IMR-90 (cell line): ENCODE measurements at regions not wholly inside any gene's neighbourhood (a gene's known extent, or its start where the extent isn't known, plus 50 kb on each side); places are given as distances from the start of the nearest gene placed in this dataset.

Experiments used
- ATAC-seq: fragments of 200-7000 bp; cut with Tn5 transposase; 2 replicates; pipeline ENCODE4 v1.9.1; 2020; ENCODE audit warnings: low read depth, mild to moderate bottlenecking, moderate library complexity
- BruUV-seq: library from RNA; stranded (reverse); fragments of 400-500 nt; replicated peaks from 2 replicates; lab custom pipeline; 2021; lab: Mats Ljungman, UMichigan
- CTCF ChIA-PET: fragments of 300-600 bp; formaldehyde crosslinking; extraction: SDS; loops from one replicate; lab custom pipeline; 2021; ENCODE audit warnings: antibody characterized with exemption; lab: Yijun Ruan, JAX
- POLR2A ChIA-PET: fragments of 300-600 bp; sonication (Branson Sonifier 250); formaldehyde crosslinking; loops from one replicate; lab custom pipeline; 2022; ENCODE audit warnings: antibody characterized with exemption; ENCODE audit not compliant: unreplicated experiment; lab: Charles Lee
- DNase-seq: peaks from one replicate; pipeline ENCODE4 v3.0.0; 2013
- H2AFZ ChIP-seq: replicated peaks from 2 replicates; pipeline ENCODE3; 2013; ENCODE audit warnings: low read length, mild to moderate bottlenecking; ENCODE audit not compliant: poor library complexity
- H2AK5ac ChIP-seq: 2 replicates; pipeline ENCODE4 v1.6.1; 2013; ENCODE audit warnings: low read depth, low read length, inconsistent platforms
- H2AK9ac ChIP-seq: replicated peaks from 2 replicates; pipeline ENCODE3; 2013; ENCODE audit warnings: mild to moderate bottlenecking, low read depth, low read length, moderate library complexity; ENCODE audit not compliant: poor library complexity
- H2BK120ac ChIP-seq: 2 replicates; pipeline ENCODE4 v1.6.1; 2013; ENCODE audit warnings: low read depth, low read length, inconsistent platforms
- H2BK15ac ChIP-seq: 3 replicates; pipeline ENCODE4 v1.6.1; 2013; ENCODE audit warnings: low read depth, low read length, inconsistent platforms
- H2BK20ac ChIP-seq: 2 replicates; pipeline ENCODE4 v1.6.1; 2013; ENCODE audit warnings: low read depth, mild to moderate bottlenecking, inconsistent platforms, low read length, moderate library complexity
- H2BK5ac ChIP-seq: 2 replicates; pipeline ENCODE4 v1.6.1; 2013; ENCODE audit warnings: mild to moderate bottlenecking, low read depth, low read length, inconsistent platforms; ENCODE audit not compliant: poor library complexity, severe bottlenecking
- H3K14ac ChIP-seq: replicated peaks from 2 replicates; pipeline ENCODE4 v1.6.1; 2013; ENCODE audit warnings: low read depth, low read length, inconsistent platforms
- H3K18ac ChIP-seq: 2 replicates; pipeline ENCODE4 v1.6.1; 2013; ENCODE audit warnings: low read depth, low read length, control low read depth
- H3K23ac ChIP-seq: 2 replicates; pipeline ENCODE4 v1.6.1; 2013; ENCODE audit warnings: low read depth, low read length, inconsistent platforms
- H3K27ac ChIP-seq: 2 replicates; pipeline ENCODE4 v1.5.1; 2013; ENCODE audit warnings: mild to moderate bottlenecking, control low read depth, low read length; ENCODE audit not compliant: insufficient read depth
- H3K27me3 ChIP-seq: 2 replicates; pipeline ENCODE4 v1.6.1; 2013; ENCODE audit warnings: low read length; ENCODE audit not compliant: control insufficient read depth, insufficient read depth
- H3K36me3 ChIP-seq: 2 replicates; pipeline ENCODE4 v1.6.1; 2013; ENCODE audit warnings: low read length, mixed read lengths; ENCODE audit not compliant: control insufficient read depth, insufficient read depth
- H3K4ac ChIP-seq: 2 replicates; pipeline ENCODE4 v1.6.1; 2013; ENCODE audit warnings: low read depth, low read length, inconsistent platforms
- H3K4me1 ChIP-seq: 2 replicates; pipeline ENCODE4 v1.6.1; 2013; ENCODE audit warnings: low read length, mixed read lengths; ENCODE audit not compliant: control insufficient read depth, insufficient read depth
- H3K4me2 ChIP-seq: 2 replicates; pipeline ENCODE4 v1.6.1; 2013; ENCODE audit warnings: low read depth, mild to moderate bottlenecking, control low read depth, low read length, moderate library complexity
- H3K4me3 ChIP-seq: 2 replicates; pipeline ENCODE4 v1.5.1; 2013; ENCODE audit warnings: low read depth, mild to moderate bottlenecking, control low read depth, low read length, moderate library complexity; ENCODE audit not compliant: insufficient read depth
- H3K56ac ChIP-seq: 2 replicates; pipeline ENCODE4 v1.6.1; 2013; ENCODE audit warnings: low read length, inconsistent platforms; ENCODE audit not compliant: insufficient read depth; ENCODE audit errors: extremely low read depth
- H3K79me1 ChIP-seq, 2 experiments: 2 replicates each; pipeline ENCODE4 v1.6.1; 2013; ENCODE audit warnings: low read length in 2 of 2, inconsistent platforms in 1 of 2, low read depth in 1 of 2
- H3K9ac ChIP-seq: 2 replicates; pipeline ENCODE4 v1.6.1; 2013; ENCODE audit warnings: low read depth, low read length, control low read depth
- H3K9me1 ChIP-seq: 2 replicates; pipeline ENCODE4 v1.6.1; 2013; ENCODE audit warnings: low read length, inconsistent platforms; ENCODE audit not compliant: insufficient read depth
- H3K9me3 ChIP-seq: 2 replicates; pipeline ENCODE4 v1.6.1; 2013; ENCODE audit warnings: low read length; ENCODE audit not compliant: control insufficient read depth, insufficient read depth
- H4K20me1 ChIP-seq: 2 replicates; pipeline ENCODE4 v1.6.1; 2013; ENCODE audit warnings: low read length, inconsistent platforms; ENCODE audit not compliant: insufficient read depth
- H4K5ac ChIP-seq: 2 replicates; pipeline ENCODE4 v1.6.1; 2013; ENCODE audit warnings: mild to moderate bottlenecking, low read depth, low read length, control low read depth
- H4K8ac ChIP-seq, 2 experiments: 2 replicates each; pipeline ENCODE4 v1.6.1; 2013; ENCODE audit warnings: low read depth in 2 of 2, low read length in 2 of 2, control low read depth in 1 of 2, inconsistent platforms in 1 of 2
- H4K91ac ChIP-seq: 2 replicates; pipeline ENCODE4 v1.6.1; 2013; ENCODE audit warnings: low read depth, low read length, inconsistent platforms; ENCODE audit not compliant: insufficient read depth
- BHLHE40 ChIP-seq: fragments of 150-350 bp; IDR thresholded peaks from 2 replicates; pipeline ENCODE4 v1.6.1; 2016; ENCODE audit warnings: mild to moderate bottlenecking, low read depth, low read length
- CEBPB ChIP-seq: IDR thresholded peaks from 2 replicates; pipeline ENCODE4 v1.6.1; 2012; ENCODE audit warnings: low read depth, low read length, improper control_type of control experiment
- FOS ChIP-seq: fragments of 150-350 bp; IDR thresholded peaks from 2 replicates; pipeline ENCODE4 v1.6.1; 2016; ENCODE audit warnings: low read depth, low read length
- MAFK ChIP-seq: IDR thresholded peaks from 2 replicates; pipeline ENCODE4 v1.6.1; 2012; ENCODE audit warnings: low read depth, low read length, improper control_type of control experiment
- MAZ ChIP-seq: IDR thresholded peaks from 2 replicates; pipeline ENCODE4 v1.6.1; 2012; ENCODE audit warnings: low read depth, mild to moderate bottlenecking, low read length, improper control_type of control experiment, moderate library complexity, borderline replicate concordance
- NFE2L2 ChIP-seq: fragments of 150-350 bp; IDR thresholded peaks from 2 replicates; pipeline ENCODE4 v1.6.1; 2016; ENCODE audit warnings: low read depth, mild to moderate bottlenecking, low read length
- POLR2A ChIP-seq: IDR thresholded peaks from 2 replicates; pipeline ENCODE4 v1.6.1; 2012; ENCODE audit warnings: mild to moderate bottlenecking, low read depth, low read length
- RCOR1 ChIP-seq: IDR thresholded peaks from 2 replicates; pipeline ENCODE4 v1.6.1; 2012; ENCODE audit warnings: mild to moderate bottlenecking, low read length, improper control_type of control experiment; ENCODE audit not compliant: insufficient replicate concordance
- SMC3 ChIP-seq: fragments of 150-350 bp; IDR thresholded peaks from 2 replicates; pipeline ENCODE4 v1.6.1; 2016; ENCODE audit warnings: low read depth, mild to moderate bottlenecking, antibody characterized with exemption, low read length, moderate library complexity
- USF2 ChIP-seq: fragments of 150-350 bp; IDR thresholded peaks from 2 replicates; pipeline ENCODE4 v1.6.1; 2017; ENCODE audit warnings: mild to moderate bottlenecking, antibody characterized with exemption, low read length, low read depth
- whole genome bisulfite sequencing, 2 experiments: methylation state at CpG; one replicate each; pipeline versions ENCODE4 v1.1.5 to v1.1.7; 2013; ENCODE audit warnings: missing lambda C conversion rate in 2 of 2; ENCODE audit not compliant: insufficient read length in 1 of 2; ENCODE audit errors: extremely low coverage in 2 of 2; 5-methylcytosine and 5-hydroxymethylcytosine counted together
- dilution Hi-C: fragments of 300-500 bp; cut with HindIII; formaldehyde crosslinking; loops from one replicate; pipeline ENCODE4 v1.14.3; 2018; ENCODE audit warnings: low sequenced_read_pairs; ENCODE audit not compliant: unreplicated experiment
- in situ Hi-C: fragments of 300-500 bp; cut with MboI; formaldehyde crosslinking; loops from 3 replicates; pipeline ENCODE4 v1.14.3; 2019; ENCODE audit warnings: low sequenced_read_pairs, inconsistent platforms, mixed read lengths
- intact Hi-C: fragments of 100-400 bp; cut with micrococcal nuclease; formaldehyde crosslinking; loops from 2 replicates; pipeline ENCODE4 v1.10.0; 2022

GRCh38 chr11:56905936-56906335, 82.8 kb upstream of the OR5AK2 start:
- H3K79me1 ChIP-seq: no peaks in the 10 kb centered on the region
- H3K36me3 ChIP-seq: no peaks in the 10 kb centered on the region
- TF ChIP-seq NFE2L2: no peak
- no peak for TF ChIP-seq RCOR1
- no peak for TF ChIP-seq FOS
- no peak for TF ChIP-seq POLR2A
- no peak for TF ChIP-seq CEBPB
- no peak for TF ChIP-seq SMC3
- TF ChIP-seq USF2: no peak
- no peak for TF ChIP-seq BHLHE40
- no peak for TF ChIP-seq MAFK
- no peak for TF ChIP-seq MAZ
- H3K23ac ChIP-seq: no peak overlapping the region
- H3K56ac ChIP-seq: no peak overlapping the region
- H2BK15ac ChIP-seq: no peak overlapping the region
- ATAC-seq (no peak), DNase-seq (no peak)
- no peak overlapping the region for H3K4me2 ChIP-seq
- H2AFZ ChIP-seq: no peak overlapping the region
- H2BK5ac ChIP-seq: no peak overlapping the region
- ChIA-PET CTCF (no interaction called here), POLR2A (no interaction called here)
- no peak overlapping the region for H3K4ac ChIP-seq
- H3K14ac ChIP-seq: no peak overlapping the region
- dilution Hi-C loops (no loop called here), in situ Hi-C loops (no loop called here), intact Hi-C loops (no loop called here)
- H3K27me3 ChIP-seq: no peaks in the 10 kb centered on the region
- no peak overlapping the region for H3K27ac ChIP-seq
- H3K9me3 ChIP-seq: no peaks in the 10 kb centered on the region
- no peak overlapping the region for H2AK9ac ChIP-seq
- no peak overlapping the region for H2BK20ac ChIP-seq
- no TSS peak for BruUV-seq
- H3K9me1 ChIP-seq: no peaks in the 10 kb centered on the region
- H4K91ac ChIP-seq: no peak overlapping the region
- no CpG with 5 or more reads among the region's 1 CpG for WGBS, 2 experiments
- H3K9ac ChIP-seq: no peak overlapping the region
- no peak overlapping the region for H4K8ac ChIP-seq
- no peaks in the 10 kb centered on the region for H3K4me1 ChIP-seq
- H3K18ac ChIP-seq: no peak overlapping the region
- H4K5ac ChIP-seq: no peak overlapping the region
- H3K4me3 ChIP-seq: no peak overlapping the region
- H2BK120ac ChIP-seq: no peak overlapping the region
- no peak overlapping the region for H2AK5ac ChIP-seq
- H4K20me1 ChIP-seq: no peaks in the 10 kb centered on the region
